GM12878 (cell line): ENCODE measurements at regions not wholly inside any gene's neighbourhood (a gene's known extent, or its start where the extent isn't known, plus 50 kb on each side); places are given as distances from the start of the nearest gene placed in this dataset.

Experiments
- ATAC-seq: fragments of 200-7000 bp; cut with Tn5 transposase; 3 replicates; pipeline ENCODE4 v1.9.1; 2020; ENCODE audit warnings: mild to moderate bottlenecking, moderate library complexity
- BruUV-seq: library from RNA; stranded (reverse); fragments of 400-500 nt; replicated peaks from 2 replicates; lab custom pipeline; 2021; lab: Mats Ljungman, UMichigan
- CTCF ChIA-PET: fragments of 300-600 bp; sonication (Branson Sonifier 250); formaldehyde crosslinking; extraction: SDS; loops from one replicate; lab custom pipeline; 2021; ENCODE audit warnings: inconsistent platforms; lab: Yijun Ruan, JAX
- POLR2A ChIA-PET: fragments of 350-600 bp; formaldehyde crosslinking; extraction: SDS; loops from one replicate; lab custom pipeline; 2021; ENCODE audit warnings: inconsistent platforms; lab: Charles Lee
- RAD21 ChIA-PET: fragments of 300-600 bp; sonication (Branson Sonifier 250); formaldehyde crosslinking; loops from one replicate; lab custom pipeline; 2023; ENCODE audit warnings: antibody characterized with exemption; ENCODE audit not compliant: unreplicated experiment; lab: Charles Lee
- SMC1A ChIA-PET: fragments of 300-600 bp; sonication (Branson Sonifier 250); formaldehyde crosslinking; loops from one replicate; lab custom pipeline; 2023; ENCODE audit not compliant: unreplicated experiment, uncharacterized antibody; lab: Charles Lee
- DNase-seq: peaks from one replicate; pipeline ENCODE4 v3.0.0-alpha.2; 2011; ENCODE audit warnings: low read depth, low spot score
- FAIRE-seq: peaks from 3 replicates; lab custom pipeline; 2011; peaks lifted over from hg19 to GRCh38; lab: Jason Lieb, UNC
- H2AFZ ChIP-seq: 2 replicates; pipeline ENCODE4 v1.6.0; 2011; ENCODE audit warnings: low read depth, low read length, control low read depth; ENCODE audit not compliant: control insufficient read depth
- H3K27ac ChIP-seq: 2 replicates; pipeline ENCODE4 v1.5.1; 2011; ENCODE audit warnings: control low read depth; ENCODE audit not compliant: control insufficient read depth, insufficient read depth
- H3K27me3 ChIP-seq, 2 experiments: replicated peaks in 1 of 2; 2 replicates each; pipeline versions ENCODE4 v1.6.0 to v1.6.1; 2011; ENCODE audit warnings: low read length in 1 of 2; ENCODE audit not compliant: control insufficient read depth in 2 of 2, insufficient read depth in 2 of 2
- H3K36me3 ChIP-seq, 2 experiments: 2 replicates each; pipeline ENCODE4 v1.5.1; 2011; ENCODE audit warnings: low read length in 1 of 2; ENCODE audit not compliant: control insufficient read depth in 2 of 2, insufficient read depth in 2 of 2
- H3K4me1 ChIP-seq: 2 replicates; pipeline ENCODE4 v1.6.1; 2011; ENCODE audit warnings: mild to moderate bottlenecking, low read length, moderate library complexity, mixed read lengths; ENCODE audit not compliant: control insufficient read depth, insufficient read depth
- H3K4me2 ChIP-seq: 2 replicates; pipeline ENCODE4 v1.6.0; 2011; ENCODE audit warnings: control low read depth; ENCODE audit not compliant: control insufficient read depth, insufficient read depth
- H3K4me3 ChIP-seq: fragments of 200-600 bp; sonication (generic); 2 replicates; pipeline ENCODE4 v1.5.1; 2016
- H3K79me2 ChIP-seq: 2 replicates; pipeline ENCODE4 v1.6.0; 2011; ENCODE audit warnings: low read length; ENCODE audit not compliant: control insufficient read depth, insufficient read depth
- H3K9ac ChIP-seq: 2 replicates; pipeline ENCODE4 v1.8.0; 2011; ENCODE audit warnings: low read length, control low read depth, mixed read lengths; ENCODE audit not compliant: control insufficient read depth, insufficient read depth
- H3K9me3 ChIP-seq: replicated peaks from 3 replicates; pipeline ENCODE4 v1.5.1; 2011; ENCODE audit warnings: mild to moderate bottlenecking, low read length; ENCODE audit not compliant: control insufficient read depth, insufficient read depth
- H4K20me1 ChIP-seq: 2 replicates; pipeline ENCODE4 v1.6.0; 2011; ENCODE audit not compliant: control insufficient read depth, insufficient read depth
- CUX1 ChIP-seq: IDR thresholded peaks from 2 replicates; pipeline ENCODE4 v1.6.1; 2012; ENCODE audit warnings: improper control_type of control experiment, low read depth, low read length; ENCODE audit not compliant: insufficient replicate concordance
- MEF2A ChIP-seq: IDR thresholded peaks from 2 replicates; pipeline ENCODE4 v1.6.1; 2011; ENCODE audit warnings: low read depth, mild to moderate bottlenecking, low read length, moderate library complexity; ENCODE audit not compliant: insufficient read depth
- NFYB ChIP-seq: IDR thresholded peaks from 2 replicates; pipeline ENCODE4 v1.6.1; 2011; ENCODE audit warnings: low read depth, mild to moderate bottlenecking, low read length, improper control_type of control experiment, moderate library complexity; ENCODE audit not compliant: insufficient read depth
- RB1 ChIP-seq: fragments of 450-650 bp; formaldehyde crosslinking; IDR thresholded peaks from 2 replicates; pipeline ENCODE4 v1.6.1; 2017; ENCODE audit warnings: mild to moderate bottlenecking, borderline replicate concordance
- SKIL ChIP-seq: fragments of 450-650 bp; IDR thresholded peaks from 2 replicates; pipeline ENCODE4 v1.6.1; 2017; ENCODE audit warnings: mild to moderate bottlenecking, low read depth, inconsistent platforms; ENCODE audit not compliant: poor library complexity, severe bottlenecking
- ZNF207 ChIP-seq: fragments of 450-650 bp; IDR thresholded peaks from 2 replicates; pipeline ENCODE4 v1.6.1; 2014; ENCODE audit warnings: antibody characterized with exemption, mild to moderate bottlenecking, borderline replicate concordance
- WGBS: methylation state at CpG from one replicate; pipeline ENCODE4 v1.1.6; 2016; ENCODE audit warnings: low lambda C conversion rate; ENCODE audit not compliant: insufficient replicate concordance, insufficient coverage; ENCODE audit errors: missing lambda C conversion rate; 5-methylcytosine and 5-hydroxymethylcytosine counted together
- in situ Hi-C: fragments of 300-500 bp; cut with MboI; formaldehyde crosslinking; loops from 9 replicates; pipeline ENCODE4 v1.14.3; 2018; ENCODE audit warnings: mixed read lengths
- intact Hi-C: fragments of 100-400 bp; cut with micrococcal nuclease; formaldehyde crosslinking; loops from one replicate; pipeline ENCODE4 v1.14.2; 2022; ENCODE audit not compliant: unreplicated experiment

- no TSS peak for BruUV-seq
- no peaks in the 10 kb centered on the region for H3K4me1 ChIP-seq
- intact Hi-C loops: no loop called here
- ATAC-seq: no peak
- no peak overlapping the region for H3K4me3 ChIP-seq
- H3K4me2 ChIP-seq: no peak overlapping the region
- no peaks in the 10 kb centered on the region for H4K20me1 ChIP-seq
- no peaks in the 10 kb centered on the region for H3K36me3 ChIP-seq
- RAD21 ChIA-PET: interaction anchor here (0.9 to 1.3 kb wide), 2 partner anchors 101 to 155 kb away, joined by 3 to 7 read pairs; no protein-coding TSS in a partner anchor
- in situ Hi-C loops: no loop called here
- H3K9ac ChIP-seq: no peak overlapping the region
- H3K27me3 ChIP-seq: 0 out of 4 replicates have a peak, but pooled peaks cover 0 to 1% of the 10 kb centered on the region in 2 experiments
- CTCF ChIA-PET: interaction anchor here (0.9 to 2.8 kb wide), 4 partner anchors 17 to 100 kb away, joined by 3 to 13 read pairs (median 4); no protein-coding TSS in a partner anchor
- no peaks in the 10 kb centered on the region for H3K79me2 ChIP-seq
- POLR2A ChIA-PET: interaction anchor here (0.6 kb wide), 1 partner anchor 715 kb away, joined by 4 read pairs; no protein-coding TSS in a partner anchor
- H2AFZ ChIP-seq: no peak overlapping the region
- no peak for DNase-seq
- H3K9me3 ChIP-seq: no peaks in the 10 kb centered on the region
- WGBS: 29% methylated on average over 1 of the region's 1 CpG
- SMC1A ChIA-PET: interaction anchor here (0.7 to 2.0 kb wide), 5 partner anchors 43 to 115 kb away, joined by 3 to 6 read pairs (median 4); no protein-coding TSS in a partner anchor
- H3K27ac ChIP-seq: no peak overlapping the region
- TF ChIP-seq MEF2A: no peak
- no peak for TF ChIP-seq ZNF207
- FAIRE-seq: no peak
Measured at GRCh38 chr5:57340681-57341080, 141.9 kb downstream of the ACTBL2 start.

GRCh38 chr5:57339521-57339920 is 143.1 kb downstream of the ACTBL2 start:
- no peaks in the 10 kb centered on the region for H3K79me2 ChIP-seq
- H3K4me1 ChIP-seq: no peaks in the 10 kb centered on the region
- no peak overlapping the region for H3K4me2 ChIP-seq
- H3K27me3 ChIP-seq: 0 out of 4 replicates have a peak, but pooled peaks cover 0 to 1% of the 10 kb centered on the region in 2 experiments
- no peaks in the 10 kb centered on the region for H3K9me3 ChIP-seq
- no TSS peak for BruUV-seq
- no peak overlapping the region for H2AFZ ChIP-seq
- in situ Hi-C loops (no loop called here), intact Hi-C loops (no loop called here)
- WGBS: 47% methylated on average over 2 of the region's 2 CpGs
- H4K20me1 ChIP-seq: no peaks in the 10 kb centered on the region
- H3K9ac ChIP-seq: no peak overlapping the region
- no peak for DNase-seq
- SMC1A ChIA-PET: interaction anchor here (0.7 to 2.3 kb wide), 8 partner anchors 77 to 1123 kb away, joined by 3 to 10 read pairs (median 4); no protein-coding TSS in a partner anchor
- ATAC-seq: no peak
- no peak overlapping the region for H3K27ac ChIP-seq
- TF ChIP-seq CUX1 (no peak), NFYB (no peak), ZNF207 (no peak), RB1 (no peak), SKIL (no peak)
- TF ChIP-seq, all 136 proteins: peak for 0
- Histone ChIP-seq H3K36me3 (no peaks in the 10 kb centered on the region), H3K4me3 (no peak overlapping the region)
- FAIRE-seq: no peak
- CTCF ChIA-PET: interaction anchor here (0.9 to 2.8 kb wide), 6 partner anchors 9 to 311 kb away, joined by 3 to 13 read pairs (median 6); no protein-coding TSS in a partner anchor
- POLR2A ChIA-PET: interaction anchor here (0.6 kb wide), 1 partner anchor 946 kb away, joined by 3 read pairs; no protein-coding TSS in a partner anchor
- RAD21 ChIA-PET: interaction anchor here (2.4 kb wide), 1 partner anchor 102 kb away, joined by 11 read pairs; no protein-coding TSS in a partner anchor
